Fibroblast of villous mesenchyme (primary cell): ENCODE measurements at regions not wholly inside any gene's neighbourhood (a gene's known extent, or its start where the extent isn't known, plus 50 kb on each side); places are given as distances from the start of the nearest gene placed in this dataset.

ENCODE experiments used
- DNase-seq: peaks from one replicate; pipeline ENCODE4 v3.0.0-alpha.2; 2010; ENCODE audit warnings: low read depth
- H3K4me3 ChIP-seq: 2 replicates; pipeline ENCODE4 v1.5.1; 2011; ENCODE audit warnings: low read depth, mild to moderate bottlenecking, low read length
- CTCF ChIP-seq: IDR thresholded peaks from 2 replicates; pipeline ENCODE4 v1.5.1; 2012; ENCODE audit warnings: low read depth, mild to moderate bottlenecking, low read length; ENCODE audit not compliant: insufficient read depth

GRCh38 chr16:49057391-49057790 lies 224.2 kb downstream of the CBLN1 start:
- DNase-seq = no peak
- TF ChIP-seq CTCF = no peak

GRCh38 chr16:49056546-49056945 lies 225.1 kb downstream of the CBLN1 start:
- no peak for TF ChIP-seq CTCF
- DNase-seq = no peak
- H3K4me3 ChIP-seq = no peak overlapping the region

More at GRCh38 chr16:49057391-49057790, 224.2 kb downstream of the CBLN1 start:
- H3K4me3 ChIP-seq = no peak overlapping the region

- no peak for DNase-seq
- no peak for TF ChIP-seq CTCF
- H3K4me3 ChIP-seq = no peak overlapping the region
These were observed 225.7 kb downstream of the CBLN1 start for GRCh38 chr16:49055824-49056545.

- H3K4me3 ChIP-seq = no peak overlapping the region
- no peak for TF ChIP-seq CTCF
- no peak for DNase-seq
These were observed 226.3 kb downstream of the CBLN1 start for GRCh38 chr16:49055291-49055690.

GRCh38 chr16:49054606-49055005 lies 227.0 kb downstream of the CBLN1 start:
- no peak for DNase-seq
- TF ChIP-seq CTCF = no peak
- H3K4me3 ChIP-seq = no peak overlapping the region

GRCh38 chr16:49052846-49053245 lies 228.8 kb downstream of the CBLN1 start:
- no peak for DNase-seq
- no peak overlapping the region for H3K4me3 ChIP-seq
- no peak for TF ChIP-seq CTCF

- no peak for DNase-seq
- no peak for TF ChIP-seq CTCF
- no peak overlapping the region for H3K4me3 ChIP-seq
These were observed 230.1 kb downstream of the CBLN1 start for GRCh38 chr16:49051576-49051975.
